ENCODE measurements at regions not wholly inside any gene's neighbourhood (a gene's known extent, or its start where the extent isn't known, plus 50 kb on each side); places are given as distances from the start of the nearest gene placed in this dataset. TPM values are rescaled to one million over a fixed set of nuclear protein-coding genes. Genes with fewer than 3 reads are reported as not detected.

- Histone ChIP-seq H3K36me3 (ENCODE audit: control insufficient read depth, insufficient read depth, low read length) (no peaks in the 10 kb centered on the region), H3K9me3 (ENCODE audit: control insufficient read depth, insufficient read depth, low read length) (no peaks in the 10 kb centered on the region), H3K27ac (ENCODE audit: low read depth, low read length) (no peak overlapping the region), H3K4me3 (ENCODE audit: low read depth, low read length) (no peak overlapping the region), H3K27me3 (ENCODE audit: control insufficient read depth, insufficient read depth, low read length) (peaks cover 78% of the 10 kb centered on the region), H3K4me1 (ENCODE audit: control insufficient read depth, insufficient read depth, low read length) (peaks cover 79% of the 10 kb centered on the region)
- 29% methylated on average over 12 of the region's 17 CpGs for WGBS (ENCODE audit: insufficient coverage)
- peak in 1 of 6 donors; percentile 25 for DNase-seq (ENCODE audit: low read depth in 4 of 6, low spot score in 6 of 6)
Measured at GRCh38 chrX:40149286-40150175, 51.8 kb upstream of the BCOR start.

- Histone ChIP-seq H3K27me3 (ENCODE audit: control insufficient read depth, insufficient read depth, low read length) (peaks cover 77% of the 10 kb centered on the region), H3K27ac (ENCODE audit: low read depth, low read length) (no peak overlapping the region), H3K9me3 (ENCODE audit: control insufficient read depth, insufficient read depth, low read length) (no peaks in the 10 kb centered on the region), H3K4me3 (ENCODE audit: low read depth, low read length) (no peak overlapping the region), H3K36me3 (ENCODE audit: control insufficient read depth, insufficient read depth, low read length) (no peaks in the 10 kb centered on the region), H3K4me1 (ENCODE audit: control insufficient read depth, insufficient read depth, low read length) (peaks cover 78% of the 10 kb centered on the region)
- 25% methylated on average over 16 of the region's 24 CpGs for WGBS (ENCODE audit: insufficient coverage)
- peak in 1 of 6 donors; percentile 78 for DNase-seq (ENCODE audit: low read depth in 4 of 6, low spot score in 6 of 6)
Measured at GRCh38 chrX:40148385-40149285, 50.9 kb upstream of the BCOR start.

- Histone ChIP-seq H3K4me3 (ENCODE audit: low read depth, low read length) (no peak overlapping the region), H3K36me3 (ENCODE audit: control insufficient read depth, insufficient read depth, low read length) (no peaks in the 10 kb centered on the region), H3K27me3 (ENCODE audit: control insufficient read depth, insufficient read depth, low read length) (peaks cover 71% of the 10 kb centered on the region), H3K27ac (ENCODE audit: low read depth, low read length) (no peak overlapping the region), H3K4me1 (ENCODE audit: control insufficient read depth, insufficient read depth, low read length) (peaks cover 72% of the 10 kb centered on the region), H3K9me3 (ENCODE audit: control insufficient read depth, insufficient read depth, low read length) (no peaks in the 10 kb centered on the region)
- 32% methylated on average over 22 of the region's 22 CpGs for WGBS (ENCODE audit: insufficient coverage)
- DNase-seq (ENCODE audit: low read depth in 4 of 6, low spot score in 6 of 6), result no peak
Measured at GRCh38 chrX:40147971-40148370, 50.2 kb upstream of the BCOR start.

Small RNAs in the stretch of these regions (small RNA-seq; reads per million reads assigned to genes)
- gene RF00019 (ENCODE audit: low replicate concordance), result not detected

All from spinal cord (tissue), 10 donors.